C4-2B (cell line): ENCODE measurements at regions not wholly inside any gene's neighbourhood (a gene's known extent, or its start where the extent isn't known, plus 50 kb on each side); places are given as distances from the start of the nearest gene placed in this dataset.

ENCODE experiments used
- CTCF ChIP-seq: fragments of 450-650 bp; conservative IDR thresholded peaks from 2 replicates; pipeline ENCODE4 v1.5.1; 2017; ENCODE audit warnings: mild to moderate bottlenecking
- ZFX ChIP-seq: fragments of 450-650 bp; IDR thresholded peaks from 2 replicates; pipeline ENCODE4 v1.6.1; 2017

DNA sequence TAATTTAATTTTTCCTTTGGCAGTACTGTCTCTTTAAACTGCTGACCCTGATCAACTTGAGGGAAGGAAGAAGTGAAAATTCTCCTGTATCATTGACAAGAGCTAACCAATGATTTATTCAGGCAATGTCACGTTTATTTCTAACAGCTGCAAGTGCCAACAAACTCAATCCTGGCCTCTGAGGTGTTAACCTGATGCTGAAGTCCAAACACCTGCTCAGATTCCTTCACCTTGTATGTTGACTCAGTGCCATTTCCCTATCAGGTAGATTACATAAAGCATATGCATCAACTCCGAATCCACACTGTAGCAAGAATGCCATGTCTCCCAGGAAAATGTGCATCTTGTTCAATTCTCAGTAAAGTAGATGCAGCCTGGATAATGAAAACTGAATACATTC, 820.0 kb downstream of the XPNPEP1 start:
- TF ChIP-seq CTCF: no peak
- no peak for TF ChIP-seq ZFX
